Nephron (organoid): ENCODE measurements at regions not wholly inside any gene's neighbourhood (a gene's known extent, or its start where the extent isn't known, plus 50 kb on each side); places are given as distances from the start of the nearest gene placed in this dataset.
A peak's percentile ranks its signal among the peaks of the same experiment; 100 is the strongest.

ENCODE experiments used
- H3K27ac Mint-ChIP-seq, 3 experiments: 2 replicates each; pipeline ENCODE4 v1.8.0; 2020; ENCODE audit warnings: mixed read lengths in 3 of 3, mild to moderate bottlenecking in 2 of 3, moderate library complexity in 1 of 3
- H3K27me3 Mint-ChIP-seq: 2 replicates; pipeline ENCODE4 v1.8.0; 2021; ENCODE audit warnings: low read depth, mild to moderate bottlenecking, moderate library complexity, mixed read lengths
- H3K36me3 Mint-ChIP-seq: 2 replicates; pipeline ENCODE4 v1.8.0; 2020; ENCODE audit warnings: low read depth, mixed read lengths
- H3K4me1 Mint-ChIP-seq: 2 replicates; pipeline ENCODE4 v1.8.0; 2020; ENCODE audit warnings: mixed read lengths
- H3K4me3 Mint-ChIP-seq, 3 experiments: 2 replicates each; pipeline ENCODE4 v1.8.0; 2020; ENCODE audit warnings: mild to moderate bottlenecking in 3 of 3, mixed read lengths in 3 of 3, moderate library complexity in 2 of 3
- H3K9me3 Mint-ChIP-seq: 2 replicates; pipeline ENCODE4 v1.8.0; 2020; ENCODE audit warnings: mixed read lengths
- CTCF ChIP-seq, 3 experiments: fragments of 200-600 bp; sonication (generic); IDR thresholded peaks; one replicate each; pipeline ENCODE4 v1.5.0; 2021; ENCODE audit warnings: antibody characterized with exemption in 3 of 3; ENCODE audit not compliant: unreplicated experiment in 3 of 3

GRCh38 chr1:172977296-172978017 is 73.3 kb downstream of the TNFSF18 start:
- Mint-ChIP-seq H3K9me3 (no peaks in the 10 kb centered on the region), H3K4me1 (no peaks in the 10 kb centered on the region), H3K36me3 (no peaks in the 10 kb centered on the region), H3K4me3 (no peak overlapping the region), H3K27me3 (no peaks in the 10 kb centered on the region), H3K27ac (peak overlapping the region in 1 of 3 experiments; percentile 92)
- no peak for TF ChIP-seq CTCF (IDR thresholded peaks at IDR 0.05; ENCODE audit: unreplicated experiment in 3 of 3)

GRCh38 chr1:172978595-172978994 is 72.1 kb downstream of the TNFSF18 start:
- Mint-ChIP-seq H3K4me1 (no peaks in the 10 kb centered on the region), H3K27ac (peak overlapping the region in 1 of 3 experiments; percentile 35), H3K27me3 (no peaks in the 10 kb centered on the region), H3K4me3 (no peak overlapping the region), H3K36me3 (no peaks in the 10 kb centered on the region), H3K9me3 (no peaks in the 10 kb centered on the region)
- TF ChIP-seq CTCF (IDR thresholded peaks at IDR 0.05; ENCODE audit: unreplicated experiment in 3 of 3): no peak

- H3K27ac Mint-ChIP-seq: no peak overlapping the region
- no peak overlapping the region for H3K4me3 Mint-ChIP-seq
- TF ChIP-seq CTCF (IDR thresholded peaks at IDR 0.05; ENCODE audit: unreplicated experiment in 3 of 3): no peak
- H3K36me3 Mint-ChIP-seq: no peaks in the 10 kb centered on the region
- no peaks in the 10 kb centered on the region for H3K4me1 Mint-ChIP-seq
- H3K9me3 Mint-ChIP-seq: no peaks in the 10 kb centered on the region
- no peaks in the 10 kb centered on the region for H3K27me3 Mint-ChIP-seq
Measured at GRCh38 chr1:172979828-172980227, 70.9 kb downstream of the TNFSF18 start.

GRCh38 chr1:172980456-172980855 is 70.3 kb downstream of the TNFSF18 start:
- H3K4me3 Mint-ChIP-seq: no peak overlapping the region
- no peaks in the 10 kb centered on the region for H3K4me1 Mint-ChIP-seq
- H3K9me3 Mint-ChIP-seq: no peaks in the 10 kb centered on the region
- H3K36me3 Mint-ChIP-seq: no peaks in the 10 kb centered on the region
- no peaks in the 10 kb centered on the region for H3K27me3 Mint-ChIP-seq
- TF ChIP-seq CTCF (IDR thresholded peaks at IDR 0.05; ENCODE audit: unreplicated experiment in 3 of 3): no peak
- H3K27ac Mint-ChIP-seq: no peak overlapping the region

- no peaks in the 10 kb centered on the region for H3K27me3 Mint-ChIP-seq
- H3K4me1 Mint-ChIP-seq: no peaks in the 10 kb centered on the region
- H3K4me3 Mint-ChIP-seq: no peak overlapping the region
- TF ChIP-seq CTCF (IDR thresholded peaks at IDR 0.05; ENCODE audit: unreplicated experiment in 3 of 3): no peak
- no peaks in the 10 kb centered on the region for H3K36me3 Mint-ChIP-seq
- no peaks in the 10 kb centered on the region for H3K9me3 Mint-ChIP-seq
- H3K27ac Mint-ChIP-seq: no peak overlapping the region
Measured at GRCh38 chr1:172980971-172981370, 69.8 kb downstream of the TNFSF18 start.
